SK-N-MC (cell line): ENCODE measurements at regions not wholly inside any gene's neighbourhood (a gene's known extent, or its start where the extent isn't known, plus 50 kb on each side); places are given as distances from the start of the nearest gene placed in this dataset.
"Not testable (repeated sequence)": the region's sequence is repeated elsewhere in the genome, so short reads cannot be mapped to it uniquely, and the experiment has no call there.

ENCODE experiments used
- EZH2 ChIP-seq: fragments of 200-600 bp; sonication (generic); IDR thresholded peaks from one replicate; pipeline ENCODE4 v1.6.1; 2017; ENCODE audit warnings: antibody characterized with exemption
- POLR2AphosphoS5 ChIP-seq: IDR thresholded peaks from 2 replicates; pipeline ENCODE4 v1.6.1; 2012; ENCODE audit warnings: mild to moderate bottlenecking, low read depth, low read length, borderline replicate concordance

DNA sequence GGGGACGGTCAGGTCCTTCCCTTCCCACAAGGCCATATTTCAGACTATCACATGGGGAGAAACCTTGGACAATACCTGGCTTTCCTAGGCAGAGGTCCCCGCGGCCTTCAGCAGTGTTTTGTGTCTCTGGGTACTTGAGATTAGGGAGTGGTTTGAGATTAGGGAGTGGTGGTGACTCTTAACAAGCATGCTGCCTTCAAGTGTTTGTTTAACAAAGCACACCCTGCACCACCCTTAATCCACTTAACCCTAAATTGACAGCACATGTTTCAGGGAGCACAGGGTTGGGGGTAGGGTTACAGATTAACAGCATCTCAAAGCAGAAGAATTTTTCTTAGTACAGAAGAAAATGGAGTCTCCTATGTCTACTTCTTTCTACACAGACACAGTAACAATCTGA, 1152.2 kb upstream of the SLC39A10 start:
- TF ChIP-seq EZH2, POLR2AphosphoS5: not testable (repeated sequence)
